GM18520 (cell line): ENCODE measurements at regions not wholly inside any gene's neighbourhood (a gene's known extent, or its start where the extent isn't known, plus 50 kb on each side); places are given as distances from the start of the nearest gene placed in this dataset.

Experiments
- ATAC-seq: cut with Tn5 transposase; IDR thresholded peaks from one replicate; pipeline ENCODE4 v1.9.1; 2021; ENCODE audit not compliant: unreplicated experiment

- no peak for ATAC-seq
These were observed 195.1 kb upstream of the HABP2 start for GRCh38 chr10:113357681-113358300.

DNA sequence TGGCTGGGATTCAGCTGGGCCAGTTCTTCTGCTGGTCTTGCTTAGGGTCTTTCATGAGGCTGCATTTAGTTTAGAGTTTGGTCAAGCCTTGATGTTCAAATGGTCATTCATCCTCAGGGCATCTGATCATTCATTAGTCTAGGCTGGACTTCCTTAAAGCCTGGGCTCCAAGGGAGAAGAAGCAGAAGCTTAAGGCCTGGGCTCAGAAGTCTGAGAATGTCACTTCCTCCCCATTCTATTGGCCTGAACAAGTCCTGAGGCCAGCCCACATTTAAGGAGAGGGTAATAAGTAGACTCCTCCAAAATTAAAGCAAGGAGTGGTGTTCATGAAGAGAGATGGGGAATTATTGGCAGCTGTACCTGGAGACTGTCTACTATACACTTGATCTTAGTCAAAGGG lies 193.2 kb upstream of the HABP2 start:
- ATAC-seq: no peak

DNA sequence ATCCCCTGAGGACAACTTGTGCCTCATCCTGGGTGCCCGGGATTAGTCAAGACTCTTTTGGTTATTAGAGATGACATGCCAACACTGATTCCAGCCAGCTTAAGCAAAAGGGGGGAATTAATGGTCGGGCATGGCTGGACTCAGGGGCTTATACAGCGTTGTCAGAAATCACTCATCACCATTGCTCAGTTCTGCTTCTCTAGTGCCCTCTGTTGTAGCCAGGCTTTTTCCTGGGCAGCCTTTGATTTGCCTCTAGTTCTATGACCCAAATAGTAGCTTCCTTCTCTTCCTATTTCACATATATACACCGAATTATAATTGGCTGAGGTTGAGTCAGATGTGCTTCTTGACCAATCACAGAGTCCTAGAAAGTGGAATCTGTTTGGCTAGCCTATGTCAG lies 192.0 kb upstream of the HABP2 start:
- no peak for ATAC-seq

GRCh38 chr10:113362645-113363091 lies 190.2 kb upstream of the HABP2 start:
- no peak for ATAC-seq

GRCh38 chr10:113364227-113364626 lies 188.6 kb upstream of the HABP2 start:
- no peak for ATAC-seq

- no peak for ATAC-seq
These were observed 184.0 kb upstream of the HABP2 start for GRCh38 chr10:113368666-113369364.

- ATAC-seq: no peak
These were observed 183.5 kb upstream of the HABP2 start for GRCh38 chr10:113369365-113369694.

GRCh38 chr10:113376428-113376827 lies 176.4 kb upstream of the HABP2 start:
- no peak for ATAC-seq

DNA sequence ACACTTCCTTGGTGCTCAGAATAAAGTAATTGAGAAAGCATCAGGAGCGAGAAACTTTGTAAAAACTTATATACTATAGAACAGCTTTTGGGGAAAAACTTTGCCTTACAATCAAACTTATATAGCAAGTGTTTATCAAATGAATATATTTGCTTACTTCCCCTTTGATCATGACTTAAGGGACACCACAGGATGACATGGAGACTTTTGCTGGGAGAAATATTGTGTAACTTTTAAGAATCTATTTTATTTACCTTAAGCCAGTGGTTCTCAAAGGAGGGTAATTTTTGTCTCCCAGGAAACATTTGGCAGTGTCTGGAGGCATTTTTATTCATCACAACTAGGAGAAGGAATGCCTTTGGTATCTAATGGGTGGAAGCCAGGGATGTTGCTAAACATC lies 173.8 kb upstream of the HABP2 start:
- no peak for ATAC-seq

GRCh38 chr10:113381416-113381815 lies 171.4 kb upstream of the HABP2 start:
- ATAC-seq: no peak

- ATAC-seq: no peak
These were observed 170.8 kb upstream of the HABP2 start for GRCh38 chr10:113381981-113382509.

DNA sequence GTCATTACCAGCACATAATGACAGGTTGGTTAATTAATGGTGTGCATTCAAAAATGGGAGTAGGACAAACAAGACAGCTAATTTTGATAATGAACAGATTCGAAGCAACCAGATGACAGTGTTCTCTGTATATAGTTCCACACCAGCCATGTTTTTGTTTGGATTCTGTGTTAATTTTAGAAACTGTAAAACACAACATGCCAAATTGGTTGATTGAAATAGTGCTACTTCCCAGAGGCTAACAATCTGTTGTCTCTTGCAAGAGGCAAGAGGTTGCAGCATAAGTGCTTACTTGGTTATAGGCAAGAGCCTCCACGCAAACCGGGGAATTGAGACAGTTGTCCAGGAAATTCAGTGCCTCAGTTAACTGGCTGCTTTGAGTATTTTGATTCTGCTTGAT lies 170.2 kb upstream of the HABP2 start:
- no peak for ATAC-seq

GRCh38 chr10:113384181-113384580 lies 168.7 kb upstream of the HABP2 start:
- no peak for ATAC-seq

DNA sequence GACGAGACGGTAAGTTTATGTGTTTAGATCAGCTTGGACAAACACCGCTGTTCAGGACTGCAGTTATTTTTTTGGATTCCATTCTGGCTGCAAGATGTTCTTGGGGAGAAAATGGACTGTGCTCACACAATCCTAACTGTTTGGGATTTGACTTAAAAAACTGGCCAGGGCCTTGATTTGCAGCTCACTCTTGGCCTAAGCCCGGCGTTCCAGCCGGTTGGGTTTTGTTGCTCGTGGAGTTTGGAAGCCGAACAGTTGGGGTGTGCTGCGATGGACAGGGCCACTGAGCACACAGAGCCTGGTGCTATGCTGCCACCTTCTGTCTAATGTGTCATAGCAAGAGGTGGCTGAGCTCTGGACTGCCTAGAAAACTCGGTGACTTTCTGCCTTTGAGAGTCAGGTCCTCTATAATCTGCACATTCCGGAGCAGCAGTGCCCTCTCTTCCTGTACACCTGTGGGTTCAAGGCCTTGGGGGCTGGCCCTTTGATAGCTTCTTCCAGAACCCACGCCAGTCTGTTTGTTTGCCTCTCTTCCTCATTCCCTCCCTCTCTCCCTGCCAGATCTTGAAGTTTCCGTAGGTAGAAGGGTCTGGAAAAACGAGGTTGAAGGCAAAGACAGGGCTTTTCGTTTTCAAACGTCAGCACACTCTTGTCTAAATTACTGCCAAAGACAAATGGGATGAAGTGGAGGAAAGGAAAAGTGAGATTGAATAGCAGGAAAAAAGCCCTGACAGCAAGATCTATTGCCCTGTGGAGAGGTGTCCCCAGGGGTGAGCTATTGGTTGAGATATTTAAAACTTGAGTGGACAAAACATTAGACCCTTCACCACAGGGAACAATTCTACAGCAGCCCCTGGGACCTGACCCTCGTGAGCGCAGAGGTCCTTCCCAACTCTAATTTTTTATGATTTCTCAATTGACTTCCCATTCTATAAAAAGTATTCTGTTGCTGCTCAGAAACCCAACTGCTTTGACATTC lies 167.5 kb upstream of the HABP2 start:
- ATAC-seq: peak; percentile 72

- no peak for ATAC-seq
These were observed 166.8 kb upstream of the HABP2 start for GRCh38 chr10:113386005-113386404.

- ATAC-seq: no peak
These were observed 162.9 kb upstream of the HABP2 start for GRCh38 chr10:113389969-113390368.

DNA sequence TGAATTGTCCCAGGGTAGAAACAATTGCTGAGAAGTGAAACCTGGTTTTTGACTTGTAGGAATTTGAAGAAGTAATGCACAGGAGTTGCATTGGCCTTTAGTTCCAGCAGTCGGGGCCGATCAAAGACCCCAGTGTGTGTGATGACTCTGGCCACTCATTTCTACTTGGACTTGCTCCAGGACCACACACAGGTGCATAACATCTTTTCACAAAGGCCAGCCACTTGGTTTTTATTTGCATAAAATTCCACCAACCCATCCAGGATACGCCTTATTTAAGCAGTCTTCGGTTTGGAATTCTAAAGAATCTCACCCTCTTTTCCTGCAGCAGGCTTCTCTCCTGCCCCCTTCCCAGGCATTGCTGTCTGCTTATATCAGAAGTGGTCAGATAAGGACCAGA lies 162.0 kb upstream of the HABP2 start:
- ATAC-seq: no peak

DNA sequence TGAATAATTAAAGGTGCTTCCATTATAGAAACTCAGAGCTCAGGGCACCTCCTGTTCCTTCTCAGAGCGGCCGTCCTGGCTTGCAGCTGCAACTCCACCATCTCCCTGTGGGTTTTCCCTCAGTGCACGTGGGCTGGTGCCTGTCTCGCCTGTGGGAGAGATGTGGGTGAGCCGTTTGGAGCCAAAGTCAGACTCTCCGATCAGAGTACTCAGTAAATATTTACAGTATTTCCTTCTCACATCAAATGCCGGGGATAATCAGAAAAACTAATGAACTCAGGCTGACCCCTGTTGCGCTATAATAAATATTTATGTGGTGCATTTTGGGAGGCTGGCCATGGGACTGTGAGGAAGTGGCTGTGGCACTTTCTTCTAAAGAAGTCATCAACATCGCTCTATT lies 155.8 kb upstream of the HABP2 start:
- no peak for ATAC-seq

DNA sequence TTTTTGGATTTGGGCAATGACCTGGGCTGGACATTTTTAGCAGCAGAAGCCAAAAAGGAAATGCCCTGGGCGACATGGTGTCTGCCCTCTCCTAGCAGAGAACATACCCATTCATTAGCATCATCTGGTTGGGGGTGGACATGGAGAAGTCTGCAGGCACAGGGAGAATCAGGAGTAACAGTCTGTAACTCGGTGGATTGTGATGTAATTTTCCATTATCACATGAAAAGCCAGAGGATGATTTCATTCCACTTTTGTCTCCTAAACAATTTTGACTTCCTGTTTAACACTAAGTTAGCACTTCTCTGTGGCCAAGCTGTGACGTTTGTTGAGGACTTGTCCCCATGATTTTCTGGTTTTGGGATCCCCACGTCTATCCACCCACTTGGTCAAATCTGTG lies 153.8 kb upstream of the HABP2 start:
- no peak for ATAC-seq

- no peak for ATAC-seq
These were observed 150.3 kb upstream of the HABP2 start for GRCh38 chr10:113402602-113403001.

DNA sequence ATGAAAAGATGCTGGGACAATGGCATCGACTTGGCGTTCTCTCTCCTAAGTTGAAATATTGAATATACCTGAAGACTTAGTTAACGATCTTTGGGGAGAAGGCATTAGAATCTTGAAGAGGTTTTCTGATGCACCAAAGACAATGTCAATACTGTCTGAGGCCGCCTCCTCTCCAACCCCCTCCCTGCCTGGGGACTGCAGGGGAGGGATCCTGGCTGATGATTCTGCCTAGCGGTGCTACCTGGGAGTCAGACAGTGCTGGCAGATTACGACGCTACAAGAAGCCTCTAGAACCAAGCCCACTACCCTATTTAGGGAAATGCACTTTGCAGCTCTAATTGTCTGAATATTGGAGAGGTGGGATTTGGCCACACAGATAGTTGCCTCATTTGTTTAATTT lies 145.6 kb upstream of the HABP2 start:
- no peak for ATAC-seq

GRCh38 chr10:113409175-113409574 lies 143.7 kb upstream of the HABP2 start:
- ATAC-seq: no peak
